RWPE2 (cell line): ENCODE measurements at regions not wholly inside any gene's neighbourhood (a gene's known extent, or its start where the extent isn't known, plus 50 kb on each side); places are given as distances from the start of the nearest gene placed in this dataset.
"Not testable (repeated sequence)": the region's sequence is repeated elsewhere in the genome, so short reads cannot be mapped to it uniquely, and the experiment has no call there.

Experiments
- ATAC-seq: fragments of 200-7000 bp; cut with Tn5 transposase; 3 replicates; pipeline ENCODE4 v1.9.1; 2021; ENCODE audit warnings: low read depth
- DNase-seq: peaks from one replicate; pipeline ENCODE4 v3.0.0-alpha.2; 2020; ENCODE audit warnings: low spot score
- H3K27ac ChIP-seq: fragments of 450-650 bp; 2 replicates; pipeline ENCODE4 v1.5.1; 2017; ENCODE audit warnings: mild to moderate bottlenecking; ENCODE audit not compliant: poor library complexity, severe bottlenecking
- H3K27me3 ChIP-seq: fragments of 250-450 bp; sonication (Bioruptor Pico); 2 replicates; pipeline ENCODE4 v1.5.1; 2021; ENCODE audit warnings: mild to moderate bottlenecking, moderate library complexity; ENCODE audit not compliant: insufficient read depth, poor library complexity, severe bottlenecking
- H3K36me3 ChIP-seq: fragments of 250-450 bp; sonication (Bioruptor Pico); 2 replicates; pipeline ENCODE4 v1.5.1; 2020; ENCODE audit warnings: low read depth, mild to moderate bottlenecking, moderate library complexity
- H3K4me1 ChIP-seq: fragments of 250-450 bp; sonication (Bioruptor Pico); 2 replicates; pipeline ENCODE4 v1.5.1; 2021; ENCODE audit warnings: mild to moderate bottlenecking, moderate library complexity; ENCODE audit not compliant: insufficient read depth, poor library complexity, severe bottlenecking
- H3K4me3 ChIP-seq: fragments of 250-450 bp; sonication (Bioruptor Pico); 2 replicates; pipeline ENCODE4 v1.5.1; 2021; ENCODE audit warnings: mild to moderate bottlenecking, moderate library complexity; ENCODE audit not compliant: severe bottlenecking
- H3K9me3 ChIP-seq: fragments of 250-450 bp; sonication (Bioruptor Pico); 2 replicates; pipeline ENCODE4 v1.5.1; 2021; ENCODE audit warnings: mild to moderate bottlenecking, moderate library complexity; ENCODE audit not compliant: severe bottlenecking
- CTCF ChIP-seq: fragments of 450-650 bp; IDR thresholded peaks from one replicate; pipeline ENCODE4 v1.5.1; 2017; ENCODE audit warnings: mild to moderate bottlenecking, moderate library complexity; ENCODE audit not compliant: poor library complexity, severe bottlenecking

GRCh38 chr15:20409247-20409646, 132.4 kb downstream of the GOLGA6L6 start:
- Histone ChIP-seq H3K4me3 (no peak overlapping the region), H3K9me3 (peaks cover 3% of the 10 kb centered on the region), H3K27me3 (peaks cover 15% of the 10 kb centered on the region), H3K4me1 (no peaks in the 10 kb centered on the region), H3K36me3 (no peaks in the 10 kb centered on the region), H3K27ac (no peak overlapping the region)
- DNase-seq (no peak), ATAC-seq (no peak)
- TF ChIP-seq CTCF: no peak

GRCh38 chr15:20407553-20407952, 134.0 kb downstream of the GOLGA6L6 start:
- no peaks in the 10 kb centered on the region for H3K36me3 ChIP-seq
- ATAC-seq: no peak
- H3K27ac ChIP-seq: no peak overlapping the region
- TF ChIP-seq CTCF: no peak
- peaks cover 6% of the 10 kb centered on the region for H3K9me3 ChIP-seq
- H3K4me1 ChIP-seq: no peaks in the 10 kb centered on the region
- no peak for DNase-seq
- H3K27me3 ChIP-seq: peaks cover 21% of the 10 kb centered on the region
- no peak overlapping the region for H3K4me3 ChIP-seq

- H3K4me1 ChIP-seq, H3K27ac ChIP-seq, DNase-seq, H3K4me3 ChIP-seq, H3K9me3 ChIP-seq, H3K36me3 ChIP-seq, ATAC-seq: not testable (repeated sequence)
- peaks cover 21% of the 10 kb centered on the region for H3K27me3 ChIP-seq
Measured at GRCh38 chr15:20404571-20404970, 137.0 kb downstream of the GOLGA6L6 start.

- not testable (repeated sequence) for H3K36me3 ChIP-seq, H3K4me1 ChIP-seq, ATAC-seq, H3K4me3 ChIP-seq, H3K9me3 ChIP-seq, DNase-seq, H3K27ac ChIP-seq
- H3K27me3 ChIP-seq: peaks cover 24% of the 10 kb centered on the region
Measured at GRCh38 chr15:20402586-20402985, 139.0 kb downstream of the GOLGA6L6 start.

- not testable (repeated sequence) for H3K36me3 ChIP-seq, H3K27ac ChIP-seq, H3K9me3 ChIP-seq, H3K4me1 ChIP-seq, H3K4me3 ChIP-seq, DNase-seq
- ATAC-seq: 0 out of 3 replicates have a peak, but pooled peaks have one; percentile 21
- H3K27me3 ChIP-seq: peaks cover 36% of the 10 kb centered on the region
Measured at GRCh38 chr15:20401058-20401457, 140.5 kb downstream of the GOLGA6L6 start.

GRCh38 chr15:20398680-20399079, 142.9 kb downstream of the GOLGA6L6 start:
- not testable (repeated sequence) for H3K4me1 ChIP-seq, H3K4me3 ChIP-seq, DNase-seq, ATAC-seq, H3K27ac ChIP-seq, H3K36me3 ChIP-seq, H3K9me3 ChIP-seq
- peaks cover 38% of the 10 kb centered on the region for H3K27me3 ChIP-seq

GRCh38 chr15:20388161-20388560, 153.4 kb downstream of the GOLGA6L6 start:
- not testable (repeated sequence) for H3K9me3 ChIP-seq, H3K27ac ChIP-seq, H3K36me3 ChIP-seq, H3K4me1 ChIP-seq, DNase-seq, ATAC-seq, H3K4me3 ChIP-seq
- H3K27me3 ChIP-seq: peaks cover 13% of the 10 kb centered on the region
